ENCODE measurements at regions not wholly inside any gene's neighbourhood (a gene's known extent, or its start where the extent isn't known, plus 50 kb on each side); places are given as distances from the start of the nearest gene placed in this dataset.

- DNase-seq: no peak
Measured at GRCh38 chr5:166367391-166367790, 1924.1 kb upstream of the WWC1 start.

GRCh38 chr5:166369346-166369745 is 1922.1 kb upstream of the WWC1 start:
- no peak for DNase-seq

GRCh38 chr5:166369807-166370206 is 1921.6 kb upstream of the WWC1 start:
- DNase-seq: no peak

DNA sequence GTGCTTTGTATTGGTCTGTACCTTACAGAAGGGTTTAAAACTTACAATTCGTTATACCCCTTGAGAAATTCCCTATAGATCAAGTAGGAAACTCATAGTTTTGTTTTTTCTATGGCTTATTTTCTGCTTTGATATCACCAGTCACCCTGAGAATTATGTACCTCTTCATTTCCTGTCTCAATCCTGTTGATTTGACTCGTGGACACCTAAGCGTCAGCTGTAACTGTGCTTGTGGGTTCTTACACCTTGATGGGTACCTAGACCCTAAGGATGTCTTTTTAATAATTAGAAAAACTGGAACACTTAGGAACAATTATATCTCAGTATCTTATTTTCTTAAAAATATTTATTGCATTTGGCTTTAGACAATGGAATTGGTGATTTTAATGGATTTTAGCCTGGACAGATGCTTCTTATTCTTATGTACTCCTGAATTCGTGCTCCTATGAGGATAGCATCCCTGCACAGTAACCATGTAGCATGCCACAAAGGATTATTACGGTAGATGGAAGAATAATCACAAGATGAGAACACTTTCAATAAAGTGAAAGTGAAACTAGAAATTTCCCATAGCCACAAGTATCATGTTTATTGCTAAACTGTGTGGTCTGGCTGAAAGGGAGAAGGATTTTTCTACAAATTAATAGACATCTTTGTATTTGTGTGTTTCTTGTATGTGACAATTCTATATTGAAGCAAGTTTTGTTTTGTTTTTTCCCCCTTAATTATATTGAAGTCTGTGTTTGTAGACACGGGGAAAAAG is 1920.3 kb upstream of the WWC1 start:
- DNase-seq: no peak

GRCh38 chr5:166373817-166374216 is 1917.6 kb upstream of the WWC1 start:
- DNase-seq: no peak

DNA sequence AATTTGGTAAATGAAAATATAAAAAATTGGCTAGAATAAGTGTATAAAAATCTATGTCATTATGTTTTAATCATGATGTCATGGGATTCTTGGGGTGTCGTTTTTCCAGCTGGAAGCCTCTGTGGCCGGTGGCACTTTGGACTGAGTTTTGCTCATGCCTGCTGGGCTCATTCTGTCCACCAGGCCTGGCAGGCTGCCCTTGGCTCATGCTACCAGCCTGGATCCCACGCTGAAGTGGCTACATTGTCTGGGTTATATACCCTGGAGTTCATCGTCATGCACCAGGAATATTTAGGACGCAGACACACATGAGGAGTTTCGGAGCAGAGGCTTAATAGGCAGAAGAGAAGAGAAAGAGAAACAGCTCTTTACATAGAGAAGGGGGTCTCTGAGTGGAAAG is 1913.7 kb upstream of the WWC1 start:
- no peak for DNase-seq

GRCh38 chr5:166379517-166379916 is 1911.9 kb upstream of the WWC1 start:
- no peak for DNase-seq

GRCh38 chr5:166382031-166382430 is 1909.4 kb upstream of the WWC1 start:
- DNase-seq: no peak

DNA sequence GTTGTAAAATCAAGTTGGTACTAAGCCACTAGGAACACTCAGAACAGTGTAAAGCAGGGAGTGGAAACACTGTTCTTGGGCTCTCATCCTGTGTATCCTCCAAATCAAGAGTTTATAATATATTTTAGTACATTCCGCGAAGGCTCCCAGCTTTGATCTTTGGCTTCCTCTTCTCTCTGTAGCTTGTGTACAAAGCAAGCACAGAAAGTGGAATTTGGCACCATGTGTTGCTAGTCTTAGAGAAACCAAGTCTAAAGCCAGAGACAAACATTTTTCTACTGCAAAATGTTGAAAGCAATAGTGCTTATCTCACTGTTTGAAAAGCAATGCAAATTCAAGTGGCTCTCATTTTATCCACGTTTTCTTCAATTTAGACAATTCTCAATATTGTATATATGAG is 1893.3 kb upstream of the WWC1 start:
- no peak for DNase-seq

GRCh38 chr5:166399781-166400180 is 1891.7 kb upstream of the WWC1 start:
- DNase-seq: no peak

DNA sequence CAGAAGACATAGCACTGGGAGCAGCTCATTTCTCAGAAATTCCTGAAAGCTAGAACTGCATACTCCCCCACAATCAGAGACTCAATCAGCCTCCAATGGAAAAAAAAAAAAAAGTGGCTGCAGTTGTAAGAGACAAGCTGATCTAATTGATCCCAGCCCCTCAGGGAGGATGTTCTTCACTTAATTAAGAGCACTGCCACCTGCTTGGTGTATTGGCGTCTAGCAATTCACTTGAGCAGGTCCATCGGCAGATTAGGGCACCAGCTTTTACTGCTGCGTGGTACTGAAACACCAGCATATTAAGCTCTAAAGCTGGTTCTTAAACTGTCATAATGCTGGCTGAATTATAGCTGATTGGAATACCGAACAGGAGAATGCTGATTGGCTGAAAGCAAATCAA is 1890.1 kb upstream of the WWC1 start:
- no peak for DNase-seq

DNA sequence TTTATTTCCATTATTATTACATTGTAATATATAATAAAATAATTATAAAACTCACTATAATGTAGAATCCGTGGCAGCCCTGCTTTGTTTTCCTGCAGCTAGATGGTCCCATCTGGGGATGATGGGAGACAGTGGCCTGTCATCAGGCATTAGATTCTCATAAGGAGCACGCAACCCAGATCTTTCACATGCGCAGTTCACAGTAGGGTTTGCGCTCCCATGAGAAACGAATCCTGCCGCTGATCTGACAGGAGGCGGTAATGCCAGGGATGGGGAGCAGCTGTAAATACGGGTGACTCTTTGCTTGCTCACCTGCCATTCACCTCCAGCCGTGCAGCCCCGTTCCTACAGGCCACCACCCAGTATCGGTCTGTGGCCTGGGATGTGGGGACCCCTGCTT is 1879.3 kb upstream of the WWC1 start:
- DNase-seq: no peak

GRCh38 chr5:166427211-166427610 is 1864.2 kb upstream of the WWC1 start:
- no peak for DNase-seq

GRCh38 chr5:166428264-166428803 is 1863.1 kb upstream of the WWC1 start:
- no peak for DNase-seq

GRCh38 chr5:166430491-166431319 is 1860.7 kb upstream of the WWC1 start:
- no peak for DNase-seq

DNA sequence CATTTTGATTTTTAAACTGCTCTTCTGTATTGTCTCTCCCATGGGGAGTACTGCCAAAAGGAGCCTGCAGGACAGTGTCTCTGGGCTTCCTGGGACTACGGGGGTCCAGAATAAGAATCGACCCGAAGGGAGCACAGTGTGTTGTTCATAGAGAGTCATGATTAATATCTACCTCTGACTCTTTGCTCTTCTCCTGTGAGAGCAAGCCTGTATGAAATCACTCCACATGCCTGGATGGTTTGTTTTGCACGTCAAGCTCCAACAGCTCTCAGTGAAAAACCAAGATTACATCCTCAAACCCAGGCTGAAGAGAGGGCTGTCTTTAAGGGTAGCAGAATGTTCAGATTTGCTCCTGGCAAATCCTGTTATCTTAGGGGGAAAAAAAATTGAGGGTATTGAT is 1860.0 kb upstream of the WWC1 start:
- no peak for DNase-seq

DNA sequence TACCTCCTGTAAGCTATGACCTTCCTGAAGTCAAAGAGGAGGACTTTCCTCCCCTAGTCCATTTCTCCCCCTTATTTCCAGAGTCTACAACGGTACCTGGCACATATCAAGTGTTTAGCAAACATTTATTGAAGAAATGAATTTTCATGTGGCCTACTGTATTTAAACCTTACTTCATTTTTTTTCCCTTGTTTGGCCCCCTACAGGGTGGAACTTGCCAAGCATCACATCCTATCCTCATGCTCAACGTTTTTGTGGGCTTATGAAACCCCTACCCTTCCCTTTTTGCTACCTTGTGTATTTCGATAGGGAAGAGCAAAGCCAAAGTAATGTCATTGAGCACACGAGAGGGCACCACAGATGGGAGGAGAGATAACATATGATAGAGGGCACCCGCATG is 1857.8 kb upstream of the WWC1 start:
- no peak for DNase-seq

DNA sequence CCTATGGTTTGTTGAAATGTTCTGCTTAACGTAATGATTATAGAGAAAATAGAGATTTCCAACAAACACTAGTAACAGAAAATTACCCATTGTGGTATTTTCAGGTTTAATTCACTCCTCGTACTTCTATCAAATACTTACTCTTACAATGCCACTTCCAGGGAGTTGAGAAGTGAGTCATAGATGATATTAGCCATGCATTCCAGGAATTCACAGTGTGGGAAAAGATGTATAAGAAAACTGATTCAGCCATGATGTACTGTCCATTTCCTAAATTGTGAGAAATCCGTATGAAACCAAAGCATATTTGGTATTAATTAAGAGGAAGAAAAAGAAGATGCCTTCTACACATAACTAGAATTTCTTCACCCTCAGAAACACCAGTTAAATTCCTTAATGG is 1854.6 kb upstream of the WWC1 start:
- DNase-seq: no peak

- no peak for DNase-seq
Measured at GRCh38 chr5:166486348-166486747, 1805.1 kb upstream of the WWC1 start.

GRCh38 chr5:166488560-166488959 is 1802.9 kb upstream of the WWC1 start:
- DNase-seq: no peak

DNA sequence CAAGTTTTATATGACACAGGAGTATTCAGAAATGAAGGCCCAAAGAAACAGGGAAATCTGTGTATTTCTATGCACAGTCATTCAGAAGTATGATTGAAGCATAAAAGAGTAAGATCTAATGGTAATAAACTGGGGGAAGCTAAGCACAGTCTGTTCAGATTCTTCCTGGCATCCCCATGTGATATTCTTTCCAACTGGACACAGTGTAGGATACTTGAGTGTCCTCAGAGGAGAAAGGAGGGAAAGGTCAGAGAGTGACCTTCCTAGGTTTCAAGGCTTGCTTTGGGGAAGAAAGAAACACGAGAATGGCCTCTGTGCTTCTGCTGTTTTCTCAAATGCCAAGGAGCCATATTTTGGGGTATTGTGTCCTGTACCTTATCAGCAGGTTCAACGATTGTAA is 1798.4 kb upstream of the WWC1 start:
- no peak for DNase-seq

DNA sequence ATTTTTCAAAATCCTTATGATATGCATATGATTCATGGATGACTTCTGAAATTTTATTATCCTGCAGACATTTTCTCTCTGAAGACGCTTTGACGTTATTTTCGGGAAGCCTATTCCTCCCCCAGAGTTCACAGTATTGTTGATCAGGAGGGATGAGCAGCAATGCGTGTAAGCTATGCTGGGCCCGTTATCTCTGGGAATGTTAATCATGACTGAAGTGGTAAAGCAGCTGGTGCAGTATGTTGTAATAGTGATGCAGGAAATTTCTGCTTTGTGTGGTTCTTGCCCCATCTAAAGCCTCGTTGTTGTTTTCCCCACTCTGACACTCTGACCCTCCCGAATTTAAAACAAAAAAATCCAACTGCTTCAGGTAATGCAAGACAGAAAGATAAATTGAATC is 1797.8 kb upstream of the WWC1 start:
- no peak for DNase-seq

DNA sequence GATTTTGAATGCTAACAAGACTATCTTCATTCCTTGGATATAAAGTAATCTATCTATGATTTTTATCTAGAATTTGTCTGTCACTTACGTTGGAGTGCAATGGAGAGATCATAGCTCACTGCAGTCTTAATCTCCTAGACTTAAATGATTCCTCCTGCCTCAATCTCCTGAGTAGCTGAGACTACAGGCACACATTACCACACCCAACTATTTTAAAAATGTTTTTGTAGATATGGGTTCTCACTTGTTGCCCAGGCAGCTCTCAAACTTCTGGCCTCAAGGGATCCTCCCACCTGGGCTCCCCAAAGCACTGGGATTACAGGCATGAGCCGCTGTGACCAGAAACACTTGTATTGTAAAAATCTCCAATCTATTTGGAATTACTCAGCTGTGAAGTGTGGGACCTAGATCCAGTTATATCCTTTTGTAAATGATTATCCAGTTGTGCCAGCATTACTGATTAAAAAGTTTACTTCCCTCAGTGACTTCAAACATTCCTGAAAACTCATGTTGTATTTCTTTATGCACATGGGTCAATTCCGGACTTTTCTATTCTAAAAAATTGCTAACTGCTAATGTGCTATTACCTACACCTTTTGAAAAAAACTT is 1793.8 kb upstream of the WWC1 start:
- DNase-seq: no peak

Measured in dermis blood vessel endothelial cell (primary cell).